HepG2 (cell line): ENCODE measurements at regions not wholly inside any gene's neighbourhood (a gene's known extent, or its start where the extent isn't known, plus 50 kb on each side); places are given as distances from the start of the nearest gene placed in this dataset.
A peak's percentile ranks its signal among the peaks of the same experiment; 100 is the strongest.

ENCODE experiments used
- AGO1 ChIP-seq: fragments of 200-400 bp; formaldehyde crosslinking; IDR thresholded peaks from 2 replicates; pipeline ENCODE4 v1.6.1; 2017; ENCODE audit warnings: mild to moderate bottlenecking, low read depth, low read length, moderate library complexity; ENCODE audit not compliant: poor library complexity, severe bottlenecking
- HHEX ChIP-seq: IDR thresholded peaks from 2 replicates; pipeline ENCODE4 v1.6.1; 2016; ENCODE audit warnings: control low read depth
- HIVEP1 ChIP-seq: sonication (generic); formaldehyde crosslinking; IDR thresholded peaks from 2 replicates; pipeline ENCODE4 v1.4.0; 2020; ENCODE audit warnings: mild to moderate bottlenecking, missing genetic modification reagents
- HNRNPK ChIP-seq: fragments of 200-400 bp; formaldehyde crosslinking; IDR thresholded peaks from 2 replicates; pipeline ENCODE4 v1.6.1; 2018; ENCODE audit warnings: low read length, low read depth, moderate library complexity, mild to moderate bottlenecking; ENCODE audit not compliant: poor library complexity, severe bottlenecking
- JARID2 ChIP-seq: sonication (generic); formaldehyde crosslinking; IDR thresholded peaks from 2 replicates; pipeline ENCODE4 v1.8.1; 2023; ENCODE audit warnings: missing genetic modification reagents, inconsistent platforms; ENCODE audit not compliant: insufficient replicate concordance
- KDM1A ChIP-seq: IDR thresholded peaks from 2 replicates; pipeline ENCODE4 v1.6.1; 2016; ENCODE audit warnings: missing compliant biosample characterization
- MATR3 ChIP-seq: sonication (generic); formaldehyde crosslinking; IDR thresholded peaks from 2 replicates; pipeline ENCODE4 v1.4.0; 2020; ENCODE audit warnings: missing genetic modification reagents
- MLLT10 ChIP-seq: sonication (generic); formaldehyde crosslinking; IDR thresholded peaks from 2 replicates; pipeline ENCODE4 v1.4.0; 2020; ENCODE audit warnings: missing genetic modification reagents
- NR3C1 ChIP-seq: sonication (generic); formaldehyde crosslinking; IDR thresholded peaks from 2 replicates; pipeline ENCODE4 v1.4.0; 2020; ENCODE audit warnings: missing genetic modification reagents
- SETDB1 ChIP-seq: sonication (generic); formaldehyde crosslinking; IDR thresholded peaks from 2 replicates; pipeline ENCODE4 v1.5.1; 2020; ENCODE audit warnings: missing genetic modification reagents, mild to moderate bottlenecking, borderline replicate concordance
- ZFP82 ChIP-seq: sonication (generic); formaldehyde crosslinking; IDR thresholded peaks from 2 replicates; pipeline ENCODE4 v1.5.1; 2020; ENCODE audit warnings: mild to moderate bottlenecking, missing genetic modification reagents, borderline replicate concordance
- ZNF572 ChIP-seq: sonication (generic); formaldehyde crosslinking; IDR thresholded peaks from 2 replicates; pipeline ENCODE4 v1.5.1; 2020; ENCODE audit warnings: mild to moderate bottlenecking, missing genetic modification reagents
- ZNF616 ChIP-seq: sonication (generic); formaldehyde crosslinking; IDR thresholded peaks from 2 replicates; pipeline ENCODE4 v1.5.0; 2020; ENCODE audit warnings: low read depth, mild to moderate bottlenecking, missing genetic modification reagents
- TF ChIP-seq, protein P1 (sequence below): sonication (generic); formaldehyde crosslinking; IDR thresholded peaks from 2 replicates; pipeline ENCODE4 v1.5.1; 2020; ENCODE audit warnings: mild to moderate bottlenecking, missing genetic modification reagents
- TF ChIP-seq, protein P2 (sequence below): sonication (generic); formaldehyde crosslinking; IDR thresholded peaks from 2 replicates; pipeline ENCODE4 v1.4.0; 2020; ENCODE audit warnings: missing genetic modification reagents
- TF ChIP-seq, protein P3 (sequence below), 2 experiments: sonication (generic) in 1 of 2; formaldehyde crosslinking in 1 of 2; IDR thresholded peaks; 2 replicates each; pipeline versions ENCODE4 v1.4.0 to v1.6.1; 2016 to 2020; ENCODE audit warnings: borderline replicate concordance in 1 of 2, low read depth in 1 of 2, mild to moderate bottlenecking in 1 of 2, missing genetic modification reagents in 1 of 2

GRCh38 chr17:70677783-70678647 is 508.7 kb downstream of the KCNJ2 start (continued):
- TF ChIP-seq, protein P1, sequence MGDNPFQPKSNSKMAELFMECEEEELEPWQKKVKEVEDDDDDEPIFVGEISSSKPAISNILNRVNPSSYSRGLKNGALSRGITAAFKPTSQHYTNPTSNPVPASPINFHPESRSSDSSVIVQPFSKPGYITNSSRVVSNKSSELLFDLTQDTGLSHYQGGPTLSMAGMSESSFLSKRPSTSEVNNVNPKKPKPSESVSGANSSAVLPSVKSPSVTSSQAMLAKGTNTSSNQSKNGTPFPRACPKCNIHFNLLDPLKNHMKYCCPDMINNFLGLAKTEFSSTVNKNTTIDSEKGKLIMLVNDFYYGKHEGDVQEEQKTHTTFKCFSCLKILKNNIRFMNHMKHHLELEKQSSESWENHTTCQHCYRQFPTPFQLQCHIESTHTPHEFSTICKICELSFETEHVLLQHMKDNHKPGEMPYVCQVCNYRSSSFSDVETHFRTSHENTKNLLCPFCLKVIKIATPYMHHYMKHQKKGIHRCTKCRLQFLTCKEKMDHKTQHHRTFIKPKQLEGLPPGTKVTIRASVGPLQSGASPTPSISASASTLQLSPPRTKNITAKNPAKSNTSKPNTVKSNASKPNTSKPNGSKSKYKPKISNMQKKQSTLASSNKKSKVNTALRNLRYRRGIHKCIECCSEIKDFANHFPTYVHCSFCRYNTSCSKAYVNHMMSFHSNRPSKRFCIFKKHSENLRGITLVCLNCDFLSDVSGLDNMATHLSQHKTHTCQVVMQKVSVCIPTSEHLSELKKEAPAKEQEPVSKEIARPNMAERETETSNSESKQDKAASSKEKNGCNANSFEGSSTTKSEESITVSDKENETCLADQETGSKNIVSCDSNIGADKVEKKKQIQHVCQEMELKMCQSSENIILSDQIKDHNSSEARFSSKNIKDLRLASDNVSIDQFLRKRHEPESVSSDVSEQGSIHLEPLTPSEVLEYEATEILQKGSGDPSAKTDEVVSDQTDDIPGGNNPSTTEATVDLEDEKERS (CRISPR knock-in tag), result peak; percentile 87
- peak; percentile 78; the same call in 1 of the 2 replicates for TF ChIP-seq HHEX (CRISPR knock-in tag)
- peak; percentile 14; the same call in 1 of the 2 replicates for TF ChIP-seq KDM1A (CRISPR knock-in tag)
- TF ChIP-seq MLLT10 (CRISPR knock-in tag), result no peak
- TF ChIP-seq ZNF572, result no peak
- TF ChIP-seq JARID2 (CRISPR knock-in tag), result no peak
- TF ChIP-seq, protein P2, sequence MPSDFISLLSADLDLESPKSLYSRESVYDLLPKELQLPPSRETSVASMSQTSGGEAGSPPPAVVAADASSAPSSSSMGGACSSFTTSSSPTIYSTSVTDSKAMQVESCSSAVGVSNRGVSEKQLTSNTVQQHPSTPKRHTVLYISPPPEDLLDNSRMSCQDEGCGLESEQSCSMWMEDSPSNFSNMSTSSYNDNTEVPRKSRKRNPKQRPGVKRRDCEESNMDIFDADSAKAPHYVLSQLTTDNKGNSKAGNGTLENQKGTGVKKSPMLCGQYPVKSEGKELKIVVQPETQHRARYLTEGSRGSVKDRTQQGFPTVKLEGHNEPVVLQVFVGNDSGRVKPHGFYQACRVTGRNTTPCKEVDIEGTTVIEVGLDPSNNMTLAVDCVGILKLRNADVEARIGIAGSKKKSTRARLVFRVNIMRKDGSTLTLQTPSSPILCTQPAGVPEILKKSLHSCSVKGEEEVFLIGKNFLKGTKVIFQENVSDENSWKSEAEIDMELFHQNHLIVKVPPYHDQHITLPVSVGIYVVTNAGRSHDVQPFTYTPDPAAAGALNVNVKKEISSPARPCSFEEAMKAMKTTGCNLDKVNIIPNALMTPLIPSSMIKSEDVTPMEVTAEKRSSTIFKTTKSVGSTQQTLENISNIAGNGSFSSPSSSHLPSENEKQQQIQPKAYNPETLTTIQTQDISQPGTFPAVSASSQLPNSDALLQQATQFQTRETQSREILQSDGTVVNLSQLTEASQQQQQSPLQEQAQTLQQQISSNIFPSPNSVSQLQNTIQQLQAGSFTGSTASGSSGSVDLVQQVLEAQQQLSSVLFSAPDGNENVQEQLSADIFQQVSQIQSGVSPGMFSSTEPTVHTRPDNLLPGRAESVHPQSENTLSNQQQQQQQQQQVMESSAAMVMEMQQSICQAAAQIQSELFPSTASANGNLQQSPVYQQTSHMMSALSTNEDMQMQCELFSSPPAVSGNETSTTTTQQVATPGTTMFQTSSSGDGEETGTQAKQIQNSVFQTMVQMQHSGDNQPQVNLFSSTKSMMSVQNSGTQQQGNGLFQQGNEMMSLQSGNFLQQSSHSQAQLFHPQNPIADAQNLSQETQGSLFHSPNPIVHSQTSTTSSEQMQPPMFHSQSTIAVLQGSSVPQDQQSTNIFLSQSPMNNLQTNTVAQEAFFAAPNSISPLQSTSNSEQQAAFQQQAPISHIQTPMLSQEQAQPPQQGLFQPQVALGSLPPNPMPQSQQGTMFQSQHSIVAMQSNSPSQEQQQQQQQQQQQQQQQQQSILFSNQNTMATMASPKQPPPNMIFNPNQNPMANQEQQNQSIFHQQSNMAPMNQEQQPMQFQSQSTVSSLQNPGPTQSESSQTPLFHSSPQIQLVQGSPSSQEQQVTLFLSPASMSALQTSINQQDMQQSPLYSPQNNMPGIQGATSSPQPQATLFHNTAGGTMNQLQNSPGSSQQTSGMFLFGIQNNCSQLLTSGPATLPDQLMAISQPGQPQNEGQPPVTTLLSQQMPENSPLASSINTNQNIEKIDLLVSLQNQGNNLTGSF (CRISPR knock-in tag), result no peak
- TF ChIP-seq HNRNPK, result no peak
- no peak; the same call in 1 of the 2 replicates for TF ChIP-seq HIVEP1 (CRISPR knock-in tag)
- TF ChIP-seq AGO1, result no peak
- peak; percentile 88; the same call in 1 of the 2 replicates for TF ChIP-seq SETDB1 (CRISPR knock-in tag)
- TF ChIP-seq MATR3 (CRISPR knock-in tag), result no peak
- no peak for TF ChIP-seq ZNF616
- TF ChIP-seq NR3C1 (CRISPR knock-in tag), result no peak
- no peak for TF ChIP-seq ZFP82
- TF ChIP-seq, protein P3, sequence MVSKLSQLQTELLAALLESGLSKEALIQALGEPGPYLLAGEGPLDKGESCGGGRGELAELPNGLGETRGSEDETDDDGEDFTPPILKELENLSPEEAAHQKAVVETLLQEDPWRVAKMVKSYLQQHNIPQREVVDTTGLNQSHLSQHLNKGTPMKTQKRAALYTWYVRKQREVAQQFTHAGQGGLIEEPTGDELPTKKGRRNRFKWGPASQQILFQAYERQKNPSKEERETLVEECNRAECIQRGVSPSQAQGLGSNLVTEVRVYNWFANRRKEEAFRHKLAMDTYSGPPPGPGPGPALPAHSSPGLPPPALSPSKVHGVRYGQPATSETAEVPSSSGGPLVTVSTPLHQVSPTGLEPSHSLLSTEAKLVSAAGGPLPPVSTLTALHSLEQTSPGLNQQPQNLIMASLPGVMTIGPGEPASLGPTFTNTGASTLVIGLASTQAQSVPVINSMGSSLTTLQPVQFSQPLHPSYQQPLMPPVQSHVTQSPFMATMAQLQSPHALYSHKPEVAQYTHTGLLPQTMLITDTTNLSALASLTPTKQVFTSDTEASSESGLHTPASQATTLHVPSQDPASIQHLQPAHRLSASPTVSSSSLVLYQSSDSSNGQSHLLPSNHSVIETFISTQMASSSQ (IDR thresholded peaks at IDR 0.05; ENCODE audit: low read depth), result no peak
- TF ChIP-seq, protein P3 (CRISPR knock-in tag; IDR thresholded peaks at IDR 0.05; ENCODE audit: borderline replicate concordance), result no peak
